ENCODE measurements at regions not wholly inside any gene's neighbourhood (a gene's known extent, or its start where the extent isn't known, plus 50 kb on each side); places are given as distances from the start of the nearest gene placed in this dataset.

DNA sequence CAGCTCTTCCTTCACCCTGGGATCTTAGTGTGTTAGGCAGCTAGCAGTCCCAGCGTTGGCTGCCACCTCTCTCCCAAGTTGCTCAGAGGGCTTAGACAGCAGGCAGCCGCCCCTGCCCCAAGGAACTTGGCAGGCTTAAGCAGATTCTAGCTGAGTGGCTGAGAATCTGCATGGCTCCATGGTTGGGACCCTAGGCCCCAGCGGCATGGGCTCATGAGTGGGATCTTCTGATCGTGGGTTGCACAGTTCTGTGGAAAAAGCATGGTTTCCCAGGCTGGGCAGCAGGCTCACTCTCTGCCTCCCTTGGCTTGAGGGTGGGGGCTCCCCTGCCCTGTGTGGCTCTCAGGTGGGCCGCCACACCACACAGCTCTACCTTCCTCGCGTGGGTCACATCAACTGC is 1624.9 kb downstream of the GRIK2 start:
- TF ChIP-seq ATM (IDR thresholded peaks at IDR 0.05; ENCODE audit: borderline replicate concordance) (no peak), PRPF4 (IDR thresholded peaks at IDR 0.05; ENCODE audit: low read depth, low read length, poor library complexity, severe bottlenecking) (no peak), JUND (CRISPR knock-in tag; IDR thresholded peaks at IDR 0.05) (no peak)

Data from HepG2 (cell line).